H9 (cell line): ENCODE measurements at regions not wholly inside any gene's neighbourhood (a gene's known extent, or its start where the extent isn't known, plus 50 kb on each side); places are given as distances from the start of the nearest gene placed in this dataset.

Experiments used
- DNase-seq: peaks from one replicate; pipeline ENCODE4 v3.0.0-alpha.2; 2017
- H2AFZ ChIP-seq: one replicate; pipeline ENCODE4 v1.6.1; 2013; ENCODE audit warnings: mild to moderate bottlenecking, low read length, control low read depth, moderate library complexity
- H2AK5ac ChIP-seq: 2 replicates; pipeline ENCODE4 v1.6.1; 2013; ENCODE audit warnings: low read length, control low read depth, mixed read lengths; ENCODE audit not compliant: insufficient read length
- H2BK120ac ChIP-seq: one replicate; pipeline ENCODE4 v1.6.1; 2013; ENCODE audit warnings: low read depth, mild to moderate bottlenecking, low read length, control low read depth, inconsistent platforms; ENCODE audit not compliant: poor library complexity, severe bottlenecking
- H2BK12ac ChIP-seq: 2 replicates; pipeline ENCODE4 v1.6.1; 2013; ENCODE audit warnings: low read length, control low read depth, mixed read lengths, low read depth; ENCODE audit not compliant: insufficient read length
- H2BK15ac ChIP-seq: 2 replicates; pipeline ENCODE4 v1.6.1; 2013; ENCODE audit warnings: low read depth, low read length, control low read depth
- H2BK20ac ChIP-seq: one replicate; pipeline ENCODE4 v1.6.1; 2013; ENCODE audit warnings: low read depth, mild to moderate bottlenecking, low read length, control low read depth, inconsistent platforms; ENCODE audit not compliant: poor library complexity, severe bottlenecking
- H2BK5ac ChIP-seq: 2 replicates; pipeline ENCODE4 v1.6.1; 2013; ENCODE audit warnings: low read length, control low read depth, mixed read lengths; ENCODE audit not compliant: insufficient read length
- H3K14ac ChIP-seq: 2 replicates; pipeline ENCODE4 v1.6.1; 2013; ENCODE audit warnings: low read length, control low read depth; ENCODE audit not compliant: insufficient read depth
- H3K18ac ChIP-seq: 2 replicates; pipeline ENCODE4 v1.6.1; 2013; ENCODE audit warnings: low read depth, mild to moderate bottlenecking, mixed read lengths, low read length, control low read depth; ENCODE audit not compliant: insufficient read length
- H3K23ac ChIP-seq: 2 replicates; pipeline ENCODE4 v1.6.1; 2013; ENCODE audit warnings: low read length, control low read depth, mixed read lengths, low read depth; ENCODE audit not compliant: insufficient read length
- H3K23me2 ChIP-seq: 2 replicates; pipeline ENCODE4 v1.6.1; 2013; ENCODE audit warnings: low read depth, mild to moderate bottlenecking, mixed read lengths, low read length, control low read depth; ENCODE audit not compliant: insufficient read length, poor library complexity, severe bottlenecking
- H3K27ac ChIP-seq: 2 replicates; pipeline ENCODE4 v1.5.1; 2013; ENCODE audit warnings: low read length, control low read depth, mixed read lengths, low read depth; ENCODE audit not compliant: insufficient read length
- H3K27me3 ChIP-seq: 2 replicates; pipeline ENCODE4 v1.6.1; 2013; ENCODE audit warnings: low read length, control low read depth, inconsistent platforms; ENCODE audit not compliant: insufficient read depth
- H3K4ac ChIP-seq: 2 replicates; pipeline ENCODE4 v1.6.1; 2013; ENCODE audit warnings: low read depth, mild to moderate bottlenecking, control low read depth, inconsistent platforms, low read length, moderate library complexity
- H3K4me1 ChIP-seq: 2 replicates; pipeline ENCODE4 v1.6.1; 2013; ENCODE audit warnings: low read length, control low read depth, inconsistent platforms; ENCODE audit not compliant: insufficient read depth
- H3K4me2 ChIP-seq: 2 replicates; pipeline ENCODE4 v1.6.1; 2013; ENCODE audit warnings: low read length, control low read depth, mixed read lengths; ENCODE audit not compliant: insufficient read length, insufficient read depth
- H3K56ac ChIP-seq: 2 replicates; pipeline ENCODE4 v1.6.1; 2013; ENCODE audit warnings: low read depth, mild to moderate bottlenecking, mixed read lengths, low read length, control low read depth; ENCODE audit not compliant: insufficient read length
- H3K79me1 ChIP-seq: 2 replicates; pipeline ENCODE4 v1.6.1; 2013; ENCODE audit warnings: low read depth, mild to moderate bottlenecking, moderate library complexity, low read length, control low read depth, inconsistent platforms; ENCODE audit not compliant: insufficient read depth, poor library complexity, severe bottlenecking
- H3K79me2 ChIP-seq: 2 replicates; pipeline ENCODE4 v1.6.1; 2013; ENCODE audit warnings: low read length, control low read depth, inconsistent platforms; ENCODE audit not compliant: insufficient read depth
- H3K9ac ChIP-seq: 2 replicates; pipeline ENCODE4 v1.6.1; 2013; ENCODE audit warnings: low read length, control low read depth, mixed read lengths; ENCODE audit not compliant: insufficient read length; ENCODE audit errors: extremely low read depth
- H3K9me3 ChIP-seq: one replicate; pipeline ENCODE4 v1.6.1; 2013; ENCODE audit warnings: low read depth, low read length, inconsistent platforms; ENCODE audit not compliant: control insufficient read depth
- H3T11ph ChIP-seq: one replicate; pipeline ENCODE4 v1.6.1; 2013; ENCODE audit warnings: mild to moderate bottlenecking, low read length, control low read depth, inconsistent platforms
- H4K20me1 ChIP-seq: one replicate; pipeline ENCODE4 v1.6.1; 2013; ENCODE audit not compliant: control insufficient read depth, insufficient read length, insufficient read depth
- H4K5ac ChIP-seq: 2 replicates; pipeline ENCODE4 v1.6.1; 2013; ENCODE audit warnings: low read depth, mild to moderate bottlenecking, mixed read lengths, low read length, control low read depth; ENCODE audit not compliant: insufficient read length
- H4K8ac ChIP-seq: replicated peaks from 2 replicates; pipeline ENCODE4 v1.6.1; 2013; ENCODE audit warnings: low read length, control low read depth, mixed read lengths, low read depth; ENCODE audit not compliant: insufficient read length
- H4K91ac ChIP-seq: 2 replicates; pipeline ENCODE4 v1.6.1; 2013; ENCODE audit warnings: low read depth, mild to moderate bottlenecking, moderate library complexity, mixed read lengths, low read length, control low read depth; ENCODE audit not compliant: insufficient read length
- H3K27ac Mint-ChIP-seq, 3 experiments: 2 replicates in 2 of 3; 3 replicates in 1 of 3; pipeline ENCODE4 v1.8.0; 2020 to 2021; ENCODE audit warnings: mixed read lengths in 3 of 3, mild to moderate bottlenecking in 1 of 3, moderate library complexity in 1 of 3
- H3K27me3 Mint-ChIP-seq: 2 replicates; pipeline ENCODE4 v1.8.0; 2021; ENCODE audit warnings: low read depth, mild to moderate bottlenecking, moderate library complexity, mixed read lengths
- H3K36me3 Mint-ChIP-seq, 3 experiments: 2 replicates in 2 of 3; 3 replicates in 1 of 3; pipeline ENCODE4 v1.8.0; 2020 to 2021; ENCODE audit warnings: low read depth in 3 of 3, mixed read lengths in 3 of 3; ENCODE audit not compliant: insufficient read depth in 1 of 3
- H3K4me1 Mint-ChIP-seq, 2 experiments: 2 replicates each; pipeline ENCODE4 v1.8.0; 2020; ENCODE audit warnings: mixed read lengths in 2 of 2
- H3K4me3 Mint-ChIP-seq, 2 experiments: 2 replicates in 1 of 2; 3 replicates in 1 of 2; pipeline ENCODE4 v1.8.0; 2020 to 2021; ENCODE audit warnings: mild to moderate bottlenecking in 2 of 2, mixed read lengths in 2 of 2, moderate library complexity in 1 of 2
- H3K9me3 Mint-ChIP-seq, 2 experiments: 2 replicates in 1 of 2; 3 replicates in 1 of 2; pipeline ENCODE4 v1.8.0; 2020; ENCODE audit warnings: mild to moderate bottlenecking in 2 of 2, mixed read lengths in 2 of 2, moderate library complexity in 1 of 2
- WGBS: extraction: QIAGEN DNeasy Blood & Tissue Kit; methylation state at CpG from one replicate; pipeline ENCODE4 v1.1.7; 2013; ENCODE audit warnings: missing lambda C conversion rate, low lambda C conversion rate, mixed read lengths; ENCODE audit not compliant: insufficient read length; ENCODE audit errors: extremely low coverage; 5-methylcytosine and 5-hydroxymethylcytosine counted together
- TF ChIP-seq, protein P1 (sequence below): fragments of 200-600 bp; sonication (generic); conservative IDR thresholded peaks from 3 replicates; pipeline ENCODE4 v1.8.0; 2021; ENCODE audit warnings: antibody characterized with exemption, mild to moderate bottlenecking

DNA sequence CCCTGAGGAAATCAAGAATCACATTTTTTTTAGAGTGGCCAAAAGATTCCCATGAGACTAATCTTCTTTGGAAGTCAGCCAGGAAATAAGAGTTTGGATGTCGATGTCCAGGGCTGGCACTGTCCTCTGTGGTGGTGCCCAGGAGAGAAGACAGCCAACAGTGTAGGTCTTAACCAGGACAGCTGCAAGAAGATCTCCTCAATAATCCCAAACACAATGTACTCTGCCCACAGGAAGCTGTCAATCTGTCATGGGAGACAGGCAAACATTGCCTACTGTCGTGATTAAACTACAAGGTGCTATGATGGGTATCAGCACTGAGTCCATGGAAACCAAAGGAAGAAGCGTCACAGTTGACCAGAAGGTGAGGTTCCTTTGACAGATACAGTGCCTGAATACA lies 174.1 kb downstream of the PIK3R1 start:
- H2BK20ac ChIP-seq = no peak overlapping the region
- no peak overlapping the region for H3K27ac ChIP-seq
- DNase-seq = no peak
- H4K5ac ChIP-seq = no peak overlapping the region
- no peak overlapping the region for H2BK15ac ChIP-seq
- H3K23me2 ChIP-seq = no peaks in the 10 kb centered on the region
- H2AFZ ChIP-seq = no peak overlapping the region
- no peaks in the 10 kb centered on the region for H3K9me3 ChIP-seq
- H3K27me3 ChIP-seq = no peaks in the 10 kb centered on the region
- Mint-ChIP-seq H3K36me3 (no peaks in the 10 kb centered on the region; a peak in 2 of 7 replicates), H3K4me1 (0 out of 4 replicates have a peak, but pooled peaks cover 0 to 2% of the 10 kb centered on the region in 2 experiments), H3K4me3 (no peak overlapping the region), H3K9me3 (peaks cover 4% of the 10 kb centered on the region in 2 experiments; a peak in 2 of 5 replicates), H3K27ac (no peak overlapping the region), H3K27me3 (no peaks in the 10 kb centered on the region)
- no peak overlapping the region for H3K23ac ChIP-seq
- H3K4me2 ChIP-seq = no peak overlapping the region
- H3K4me1 ChIP-seq = no peaks in the 10 kb centered on the region
- H2BK12ac ChIP-seq = no peak overlapping the region
- H3T11ph ChIP-seq = no peak overlapping the region
- no peaks in the 10 kb centered on the region for H4K20me1 ChIP-seq
- H4K91ac ChIP-seq = no peak overlapping the region
- no peak overlapping the region for H2BK120ac ChIP-seq
- no peak overlapping the region for H4K8ac ChIP-seq
- no peak overlapping the region for H2AK5ac ChIP-seq
- no CpG with 5 or more reads among the region's 3 CpGs for WGBS
- no peak overlapping the region for H3K14ac ChIP-seq
- no peaks in the 10 kb centered on the region for H3K79me1 ChIP-seq
- no peak overlapping the region for H3K9ac ChIP-seq
- TF ChIP-seq, protein P1, sequence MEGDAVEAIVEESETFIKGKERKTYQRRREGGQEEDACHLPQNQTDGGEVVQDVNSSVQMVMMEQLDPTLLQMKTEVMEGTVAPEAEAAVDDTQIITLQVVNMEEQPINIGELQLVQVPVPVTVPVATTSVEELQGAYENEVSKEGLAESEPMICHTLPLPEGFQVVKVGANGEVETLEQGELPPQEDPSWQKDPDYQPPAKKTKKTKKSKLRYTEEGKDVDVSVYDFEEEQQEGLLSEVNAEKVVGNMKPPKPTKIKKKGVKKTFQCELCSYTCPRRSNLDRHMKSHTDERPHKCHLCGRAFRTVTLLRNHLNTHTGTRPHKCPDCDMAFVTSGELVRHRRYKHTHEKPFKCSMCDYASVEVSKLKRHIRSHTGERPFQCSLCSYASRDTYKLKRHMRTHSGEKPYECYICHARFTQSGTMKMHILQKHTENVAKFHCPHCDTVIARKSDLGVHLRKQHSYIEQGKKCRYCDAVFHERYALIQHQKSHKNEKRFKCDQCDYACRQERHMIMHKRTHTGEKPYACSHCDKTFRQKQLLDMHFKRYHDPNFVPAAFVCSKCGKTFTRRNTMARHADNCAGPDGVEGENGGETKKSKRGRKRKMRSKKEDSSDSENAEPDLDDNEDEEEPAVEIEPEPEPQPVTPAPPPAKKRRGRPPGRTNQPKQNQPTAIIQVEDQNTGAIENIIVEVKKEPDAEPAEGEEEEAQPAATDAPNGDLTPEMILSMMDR = no peak
- no peak overlapping the region for H3K4ac ChIP-seq
- no peak overlapping the region for H3K18ac ChIP-seq
- no peak overlapping the region for H2BK5ac ChIP-seq
- no peak overlapping the region for H3K56ac ChIP-seq
- no peaks in the 10 kb centered on the region for H3K79me2 ChIP-seq
